SK-N-SH (cell line): ENCODE measurements at regions not wholly inside any gene's neighbourhood (a gene's known extent, or its start where the extent isn't known, plus 50 kb on each side); places are given as distances from the start of the nearest gene placed in this dataset.

Experiments used
- CTCF ChIA-PET: fragments of 300-600, 350-600 bp; formaldehyde crosslinking; extraction: SDS; loops from one replicate; lab custom pipeline; 2021; lab: Yijun Ruan, JAX
- POLR2A ChIA-PET: fragments of 350-600 bp; sonication (Branson Sonifier 250); formaldehyde crosslinking; extraction: SDS; loops from one replicate; lab custom pipeline; 2020; ENCODE audit warnings: antibody characterized with exemption, inconsistent platforms; lab: Yijun Ruan, JAX
- DNase-seq: peaks from one replicate; pipeline ENCODE4 v3.0.0; 2012
- H2AFZ ChIP-seq: fragments of 200-600 bp; sonication (generic); 2 replicates; pipeline ENCODE4 v1.8.1; 2016; ENCODE audit warnings: antibody characterized with exemption, mild to moderate bottlenecking, low read depth
- H3F3A ChIP-seq: fragments of 200-600 bp; sonication (generic); replicated peaks from 2 replicates; pipeline ENCODE3; 2016; ENCODE audit warnings: antibody characterized with exemption, mild to moderate bottlenecking; ENCODE audit not compliant: insufficient read depth
- H3K27ac ChIP-seq, 2 experiments: fragments of 200-500 bp in 1 of 2; fragments of 200-600 bp in 1 of 2; sonication (Bioruptor generic) in 1 of 2; sonication (generic), shearing (Covaris generic) in 1 of 2; 2 replicates each; pipeline versions ENCODE4 v1.5.1 to v1.6.1; 2014 to 2016; ENCODE audit warnings: low read depth in 2 of 2, inconsistent platforms in 1 of 2, low read length in 1 of 2, mild to moderate bottlenecking in 1 of 2, mixed read lengths in 1 of 2
- H3K27me3 ChIP-seq: fragments of 200-600 bp; sonication (generic), shearing (Covaris generic); 2 replicates; pipeline ENCODE4 v1.6.1; 2016; ENCODE audit warnings: mixed run types; ENCODE audit not compliant: insufficient read depth
- H3K36me3 ChIP-seq, 2 experiments: fragments of 200-500 bp in 1 of 2; fragments of 200-600 bp in 1 of 2; sonication (Bioruptor generic) in 1 of 2; sonication (generic) in 1 of 2; replicated peaks in 1 of 2; 2 replicates each; pipeline versions ENCODE3 to v1.5.1; 2014 to 2016; ENCODE audit warnings: low read length in 1 of 2, mild to moderate bottlenecking in 1 of 2; ENCODE audit not compliant: insufficient read depth in 2 of 2, control insufficient read depth in 1 of 2
- H3K4me1 ChIP-seq, 2 experiments: fragments of 200-500 bp in 1 of 2; fragments of 200-600 bp in 1 of 2; sonication (Bioruptor generic) in 1 of 2; sonication (generic), shearing (Covaris generic) in 1 of 2; 2 replicates each; pipeline versions ENCODE4 v1.5.1 to v1.6.1; 2014 to 2016; ENCODE audit warnings: low read depth in 1 of 2, low read length in 1 of 2, mixed run types in 1 of 2; ENCODE audit not compliant: insufficient read depth in 2 of 2, control insufficient read depth in 1 of 2
- H3K4me2 ChIP-seq: fragments of 200-600 bp; sonication (generic), shearing (Covaris generic); 2 replicates; pipeline ENCODE4 v1.6.1; 2017; ENCODE audit warnings: mixed run types
- H3K4me3 ChIP-seq, 2 experiments: fragments of 200-500 bp in 1 of 2; fragments of 200-600 bp in 1 of 2; sonication (Bioruptor generic) in 1 of 2; sonication (generic), shearing (Covaris generic) in 1 of 2; 2 replicates each; pipeline versions ENCODE4 v1.5.1 to v1.8.1; 2014 to 2016; ENCODE audit warnings: low read depth in 2 of 2, inconsistent platforms in 1 of 2, low read length in 1 of 2, mild to moderate bottlenecking in 1 of 2, mixed read lengths in 1 of 2, moderate library complexity in 1 of 2
- H3K79me2 ChIP-seq: fragments of 200-600 bp; sonication (generic); 2 replicates; pipeline ENCODE4 v1.8.1; 2017; ENCODE audit warnings: mild to moderate bottlenecking; ENCODE audit not compliant: insufficient read depth
- H3K9ac ChIP-seq: fragments of 200-600 bp; sonication (generic); 2 replicates; pipeline ENCODE4 v1.6.1; 2017; ENCODE audit warnings: mixed run types
- H3K9me2 ChIP-seq: fragments of 200-600 bp; sonication (generic); 2 replicates; pipeline ENCODE4 v1.6.1; 2017; ENCODE audit warnings: mixed run types
- H3K9me3 ChIP-seq: fragments of 200-600 bp; sonication (generic); 2 replicates; pipeline ENCODE4 v1.6.1; 2017; ENCODE audit warnings: mixed run types, mild to moderate bottlenecking, moderate library complexity
- H4K20me1 ChIP-seq: fragments of 200-600 bp; sonication (generic); 2 replicates; pipeline ENCODE4 v1.6.1; 2017; ENCODE audit warnings: mild to moderate bottlenecking, mixed run types; ENCODE audit not compliant: insufficient read depth
- ELF1 ChIP-seq: IDR thresholded peaks from 2 replicates; pipeline ENCODE4 v1.4.0; 2012
- EP300 ChIP-seq, 2 experiments: IDR thresholded peaks; 2 replicates each; pipeline versions ENCODE4 v1.4.0 to v1.6.1; 2012; ENCODE audit warnings: borderline replicate concordance in 1 of 2, low read depth in 1 of 2, low read length in 1 of 2
- GABPA ChIP-seq: IDR thresholded peaks from 2 replicates; pipeline ENCODE4 v1.4.0; 2012; ENCODE audit warnings: low read depth, mild to moderate bottlenecking
- MEF2A ChIP-seq: IDR thresholded peaks from 2 replicates; pipeline ENCODE4 v1.4.0; 2012; ENCODE audit warnings: low read depth, borderline replicate concordance
- NFIC ChIP-seq: IDR thresholded peaks from 2 replicates; pipeline ENCODE4 v1.4.0; 2012; ENCODE audit warnings: borderline replicate concordance
- NRF1 ChIP-seq: IDR thresholded peaks from 2 replicates; pipeline ENCODE4 v1.6.1; 2012; ENCODE audit warnings: low read depth, mild to moderate bottlenecking, low read length
- PBX3 ChIP-seq: IDR thresholded peaks from 2 replicates; pipeline ENCODE4; 2012
- POLR2AphosphoS5 ChIP-seq: IDR thresholded peaks from 2 replicates; pipeline ENCODE4 v1.6.1; 2012; ENCODE audit warnings: low read depth, low read length
- RCOR1 ChIP-seq: fragments of 150-350 bp; IDR thresholded peaks from 2 replicates; pipeline ENCODE4 v1.6.1; 2017; ENCODE audit warnings: antibody characterized with exemption, low read length
- RXRA ChIP-seq: IDR thresholded peaks from 2 replicates; pipeline ENCODE4 v1.4.0; 2012; ENCODE audit warnings: low read depth, mild to moderate bottlenecking, borderline replicate concordance
- TCF12 ChIP-seq: IDR thresholded peaks from 2 replicates; pipeline ENCODE4 v1.4.0; 2012
- TEAD4 ChIP-seq: IDR thresholded peaks from 2 replicates; pipeline ENCODE4 v1.4.0; 2012; ENCODE audit warnings: mild to moderate bottlenecking, borderline replicate concordance; ENCODE audit not compliant: insufficient read depth
- WGBS: methylation state at CpG from one replicate; pipeline ENCODE4 v1.1.6; 2017; ENCODE audit warnings: low lambda C conversion rate; 5-methylcytosine and 5-hydroxymethylcytosine counted together
- TF ChIP-seq, protein P1 (sequence below): IDR thresholded peaks from 2 replicates; pipeline ENCODE4 v1.4.0; 2012; ENCODE audit warnings: low read depth, borderline replicate concordance
- TF ChIP-seq, protein P2 (sequence below): IDR thresholded peaks from 2 replicates; pipeline ENCODE4 v1.6.1; 2012; ENCODE audit warnings: mild to moderate bottlenecking, low read depth, low read length, moderate library complexity

- TF ChIP-seq TEAD4 (no peak), NRF1 (no peak), EP300 (IDR thresholded peaks at IDR 0.05; ENCODE audit: borderline replicate concordance in 1 of 2, low read depth in 1 of 2, low read length in 1 of 2) (no peak), NFIC (no peak), GABPA (no peak), ELF1 (no peak), RXRA (no peak), TCF12 (no peak), MEF2A (no peak), PBX3 (no peak), POLR2AphosphoS5 (no peak), RCOR1 (no peak)
- TF ChIP-seq, protein P1, sequence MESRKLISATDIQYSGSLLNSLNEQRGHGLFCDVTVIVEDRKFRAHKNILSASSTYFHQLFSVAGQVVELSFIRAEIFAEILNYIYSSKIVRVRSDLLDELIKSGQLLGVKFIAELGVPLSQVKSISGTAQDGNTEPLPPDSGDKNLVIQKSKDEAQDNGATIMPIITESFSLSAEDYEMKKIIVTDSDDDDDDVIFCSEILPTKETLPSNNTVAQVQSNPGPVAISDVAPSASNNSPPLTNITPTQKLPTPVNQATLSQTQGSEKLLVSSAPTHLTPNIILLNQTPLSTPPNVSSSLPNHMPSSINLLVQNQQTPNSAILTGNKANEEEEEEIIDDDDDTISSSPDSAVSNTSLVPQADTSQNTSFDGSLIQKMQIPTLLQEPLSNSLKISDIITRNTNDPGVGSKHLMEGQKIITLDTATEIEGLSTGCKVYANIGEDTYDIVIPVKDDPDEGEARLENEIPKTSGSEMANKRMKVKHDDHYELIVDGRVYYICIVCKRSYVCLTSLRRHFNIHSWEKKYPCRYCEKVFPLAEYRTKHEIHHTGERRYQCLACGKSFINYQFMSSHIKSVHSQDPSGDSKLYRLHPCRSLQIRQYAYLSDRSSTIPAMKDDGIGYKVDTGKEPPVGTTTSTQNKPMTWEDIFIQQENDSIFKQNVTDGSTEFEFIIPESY, result no peak
- TF ChIP-seq, protein P2, sequence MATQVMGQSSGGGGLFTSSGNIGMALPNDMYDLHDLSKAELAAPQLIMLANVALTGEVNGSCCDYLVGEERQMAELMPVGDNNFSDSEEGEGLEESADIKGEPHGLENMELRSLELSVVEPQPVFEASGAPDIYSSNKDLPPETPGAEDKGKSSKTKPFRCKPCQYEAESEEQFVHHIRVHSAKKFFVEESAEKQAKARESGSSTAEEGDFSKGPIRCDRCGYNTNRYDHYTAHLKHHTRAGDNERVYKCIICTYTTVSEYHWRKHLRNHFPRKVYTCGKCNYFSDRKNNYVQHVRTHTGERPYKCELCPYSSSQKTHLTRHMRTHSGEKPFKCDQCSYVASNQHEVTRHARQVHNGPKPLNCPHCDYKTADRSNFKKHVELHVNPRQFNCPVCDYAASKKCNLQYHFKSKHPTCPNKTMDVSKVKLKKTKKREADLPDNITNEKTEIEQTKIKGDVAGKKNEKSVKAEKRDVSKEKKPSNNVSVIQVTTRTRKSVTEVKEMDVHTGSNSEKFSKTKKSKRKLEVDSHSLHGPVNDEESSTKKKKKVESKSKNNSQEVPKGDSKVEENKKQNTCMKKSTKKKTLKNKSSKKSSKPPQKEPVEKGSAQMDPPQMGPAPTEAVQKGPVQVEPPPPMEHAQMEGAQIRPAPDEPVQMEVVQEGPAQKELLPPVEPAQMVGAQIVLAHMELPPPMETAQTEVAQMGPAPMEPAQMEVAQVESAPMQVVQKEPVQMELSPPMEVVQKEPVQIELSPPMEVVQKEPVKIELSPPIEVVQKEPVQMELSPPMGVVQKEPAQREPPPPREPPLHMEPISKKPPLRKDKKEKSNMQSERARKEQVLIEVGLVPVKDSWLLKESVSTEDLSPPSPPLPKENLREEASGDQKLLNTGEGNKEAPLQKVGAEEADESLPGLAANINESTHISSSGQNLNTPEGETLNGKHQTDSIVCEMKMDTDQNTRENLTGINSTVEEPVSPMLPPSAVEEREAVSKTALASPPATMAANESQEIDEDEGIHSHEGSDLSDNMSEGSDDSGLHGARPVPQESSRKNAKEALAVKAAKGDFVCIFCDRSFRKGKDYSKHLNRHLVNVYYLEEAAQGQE, result no peak
- no peaks in the 10 kb centered on the region for H3K27me3 ChIP-seq
- H3K9me3 ChIP-seq, result no peaks in the 10 kb centered on the region
- no peak overlapping the region for H2AFZ ChIP-seq
- no peaks in the 10 kb centered on the region for H3K79me2 ChIP-seq
- no peak overlapping the region for H3K4me2 ChIP-seq
- DNase-seq, result no peak
- WGBS, result 81% methylated on average over 2 of the region's 2 CpGs
- CTCF ChIA-PET, result interaction anchor here (0.9 to 2.5 kb wide), 3 partner anchors 9 to 546 kb away, joined by 3 to 11 read pairs (median 4); no protein-coding TSS in a partner anchor
- H3K27ac ChIP-seq, result no peak overlapping the region
- H3K9me2 ChIP-seq, result no peaks in the 10 kb centered on the region
- no peak overlapping the region for H3K4me3 ChIP-seq
- H3F3A ChIP-seq, result peaks cover 8% of the 10 kb centered on the region
- POLR2A ChIA-PET, result no interaction called here
- peaks cover 4 to 5% of the 10 kb centered on the region in 2 experiments; a peak in 3 of 4 replicates for H3K4me1 ChIP-seq
- no peak overlapping the region for H3K9ac ChIP-seq
- H3K36me3 ChIP-seq, result no peaks in the 10 kb centered on the region
- no peaks in the 10 kb centered on the region for H4K20me1 ChIP-seq
Measured at GRCh38 chr2:225114786-225115323, 72.6 kb upstream of the DOCK10 start.
